GM18907 (cell line): ENCODE measurements at regions not wholly inside any gene's neighbourhood (a gene's known extent, or its start where the extent isn't known, plus 50 kb on each side); places are given as distances from the start of the nearest gene placed in this dataset.

ENCODE experiments used
- ATAC-seq: cut with Tn5 transposase; IDR thresholded peaks from one replicate; pipeline ENCODE4 v1.9.1; 2021; ENCODE audit warnings: mild to moderate bottlenecking, moderate library complexity; ENCODE audit not compliant: unreplicated experiment

GRCh38 chr13:88541994-88542393, 870.8 kb downstream of the SLITRK5 start:
- ATAC-seq, result no peak

DNA sequence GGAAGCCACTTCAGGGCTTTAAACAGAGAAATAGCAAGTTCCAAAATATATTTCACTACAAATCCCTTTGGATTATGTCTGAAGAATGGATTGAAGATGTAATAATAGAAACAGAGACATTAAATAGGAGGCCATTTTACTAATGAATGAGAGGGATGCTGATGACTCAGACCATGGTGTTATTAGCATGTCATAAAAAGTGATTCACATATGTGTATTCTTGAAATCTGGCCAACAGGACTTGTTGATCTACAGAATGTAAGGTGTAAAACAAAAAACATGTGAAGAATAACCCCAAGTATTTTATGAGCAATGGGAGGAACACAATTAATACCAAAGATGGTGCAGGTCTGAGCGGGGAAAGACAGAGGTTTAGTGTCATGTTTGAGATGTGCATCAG, 873.7 kb downstream of the SLITRK5 start:
- no peak for ATAC-seq

DNA sequence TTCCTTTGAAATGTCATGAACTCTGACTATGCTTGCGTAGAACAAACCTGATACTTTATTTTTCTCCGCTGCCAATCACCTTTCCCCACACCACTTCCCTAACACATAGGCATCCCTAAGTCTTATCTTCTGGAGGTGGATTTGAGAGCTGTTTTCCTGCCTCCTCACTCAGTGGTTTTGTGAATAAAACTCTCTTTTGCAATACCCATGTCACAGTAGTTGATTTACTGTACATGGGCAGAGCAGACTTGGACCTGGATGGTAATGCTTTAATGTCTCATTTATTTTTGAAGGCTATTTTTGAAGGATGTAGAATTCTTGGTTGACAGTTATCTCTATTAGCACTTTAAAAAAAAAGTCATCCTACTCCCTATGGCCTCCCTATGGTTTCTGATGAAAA, 881.8 kb downstream of the SLITRK5 start:
- ATAC-seq, result no peak

DNA sequence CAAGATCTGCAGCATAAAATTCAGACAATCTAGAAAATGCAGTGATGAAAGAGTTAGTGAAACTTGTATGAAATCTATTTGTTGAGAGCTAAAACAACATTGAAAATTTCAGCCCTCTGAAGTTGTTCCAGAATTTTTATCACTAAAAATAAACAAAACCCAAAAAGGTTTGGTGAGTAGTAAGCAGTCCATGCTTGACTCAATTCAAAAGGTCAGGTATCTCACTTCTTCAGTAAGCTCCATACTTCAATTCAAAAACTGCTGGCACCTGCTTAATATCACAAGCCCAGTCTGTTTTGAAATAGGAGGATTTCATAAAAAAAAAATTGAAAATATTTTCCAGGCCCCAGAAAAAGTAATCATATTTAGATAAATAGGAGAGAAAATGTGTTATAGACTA, 894.4 kb downstream of the SLITRK5 start:
- ATAC-seq, result no peak

GRCh38 chr13:88585861-88586260, 914.7 kb downstream of the SLITRK5 start:
- no peak for ATAC-seq

DNA sequence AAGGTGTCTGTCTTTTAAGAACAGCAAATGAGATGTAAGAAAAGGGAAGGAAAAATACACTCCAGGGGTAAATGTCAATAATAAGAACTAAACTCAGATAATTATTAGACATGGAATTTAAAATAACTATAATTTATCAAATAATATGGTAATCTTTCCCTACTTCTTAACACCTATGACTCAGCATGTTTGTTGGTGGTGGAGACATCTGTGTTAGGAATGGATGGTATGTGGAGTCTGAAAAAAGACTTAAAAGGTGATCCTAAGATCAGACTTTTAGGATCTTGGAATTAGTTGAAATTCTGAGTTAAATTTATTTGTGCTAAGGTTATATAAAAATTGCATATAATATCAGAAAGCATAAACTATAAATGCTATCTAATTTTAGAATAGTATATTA, 915.1 kb downstream of the SLITRK5 start:
- no peak for ATAC-seq

DNA sequence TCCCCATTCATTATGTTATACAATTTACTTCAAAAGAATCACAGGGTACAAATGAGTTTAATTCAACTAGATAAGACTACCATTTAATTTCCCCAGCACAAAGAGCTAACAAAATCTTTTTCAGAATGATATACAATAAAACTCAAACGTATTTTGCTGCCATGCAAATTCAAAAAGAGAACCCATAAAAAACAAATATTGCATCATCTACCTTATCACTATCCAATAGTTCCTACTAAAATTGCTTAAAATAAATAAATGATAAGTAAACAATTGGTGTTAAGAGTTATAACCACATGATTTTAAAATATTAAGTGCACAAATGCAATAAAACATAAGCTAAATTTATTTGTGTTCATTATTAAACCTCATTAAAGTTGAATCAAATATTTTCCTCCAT, 919.4 kb downstream of the SLITRK5 start:
- no peak for ATAC-seq

DNA sequence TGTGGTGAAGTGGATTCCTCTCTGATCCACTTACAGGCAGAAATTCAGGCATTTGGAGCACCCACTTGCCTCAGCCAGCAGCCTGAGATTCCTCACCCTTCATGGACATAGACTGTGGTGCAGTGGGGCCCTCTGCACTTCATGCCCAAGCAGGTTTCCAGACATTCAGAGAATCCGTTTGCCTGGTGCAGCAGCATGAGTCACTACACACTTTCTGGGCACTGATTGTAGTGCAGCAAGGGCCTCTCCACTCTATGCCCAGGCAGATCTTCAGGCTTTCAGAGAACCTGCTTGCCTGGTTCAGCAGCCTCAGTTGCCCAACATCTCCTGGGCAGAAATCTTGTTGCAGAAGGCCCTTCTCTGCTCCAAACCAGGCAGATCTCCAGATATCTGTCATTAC, 920.9 kb downstream of the SLITRK5 start:
- no peak for ATAC-seq

DNA sequence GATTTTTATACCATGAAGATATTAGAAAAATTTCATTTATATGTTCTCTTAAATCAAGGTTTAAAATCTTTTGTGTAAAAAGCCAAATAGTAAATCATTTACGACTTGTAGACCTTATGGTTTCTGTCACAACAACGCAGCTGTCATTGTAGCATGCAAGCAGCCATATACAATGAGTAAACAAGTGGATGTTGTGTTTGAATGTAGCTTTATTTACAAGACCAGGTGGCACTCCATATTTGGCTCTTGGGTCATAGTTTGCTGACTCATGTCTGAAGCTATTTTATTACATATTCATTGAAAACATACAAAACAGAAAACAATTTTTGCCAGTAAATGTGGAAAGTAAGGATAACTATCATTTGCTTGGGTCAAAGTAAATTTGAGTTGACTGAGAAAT, 930.8 kb downstream of the SLITRK5 start:
- ATAC-seq, result no peak

GRCh38 chr13:88602786-88603777, 931.9 kb downstream of the SLITRK5 start:
- no peak for ATAC-seq

GRCh38 chr13:88617176-88617575, 946.0 kb downstream of the SLITRK5 start:
- ATAC-seq, result no peak

GRCh38 chr13:88622362-88622973, 951.3 kb downstream of the SLITRK5 start:
- no peak for ATAC-seq

- ATAC-seq, result no peak
Measured at GRCh38 chr13:88623150-88623549, 952.0 kb downstream of the SLITRK5 start.

DNA sequence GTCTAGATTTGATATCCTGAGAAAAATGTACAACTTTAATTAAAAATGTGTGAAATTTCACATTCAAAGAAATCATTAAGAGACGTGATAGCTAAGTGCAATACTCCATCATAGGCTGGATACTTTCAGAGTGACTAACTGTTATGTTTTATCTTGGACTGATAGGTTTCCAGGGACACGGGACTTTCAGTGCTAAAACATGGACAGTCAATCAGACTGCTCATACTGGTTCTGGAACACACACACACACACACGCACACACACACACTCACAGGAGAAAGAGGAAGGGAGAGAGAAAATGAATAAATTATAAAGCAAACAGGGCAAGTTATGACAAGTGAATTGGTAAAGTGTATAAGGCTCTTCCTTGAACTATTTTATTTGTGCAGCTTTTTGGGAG, 955.9 kb downstream of the SLITRK5 start:
- no peak for ATAC-seq

GRCh38 chr13:88628882-88629281, 957.7 kb downstream of the SLITRK5 start:
- no peak for ATAC-seq

- ATAC-seq, result no peak
Measured at GRCh38 chr13:88637935-88638334, 966.8 kb downstream of the SLITRK5 start.

DNA sequence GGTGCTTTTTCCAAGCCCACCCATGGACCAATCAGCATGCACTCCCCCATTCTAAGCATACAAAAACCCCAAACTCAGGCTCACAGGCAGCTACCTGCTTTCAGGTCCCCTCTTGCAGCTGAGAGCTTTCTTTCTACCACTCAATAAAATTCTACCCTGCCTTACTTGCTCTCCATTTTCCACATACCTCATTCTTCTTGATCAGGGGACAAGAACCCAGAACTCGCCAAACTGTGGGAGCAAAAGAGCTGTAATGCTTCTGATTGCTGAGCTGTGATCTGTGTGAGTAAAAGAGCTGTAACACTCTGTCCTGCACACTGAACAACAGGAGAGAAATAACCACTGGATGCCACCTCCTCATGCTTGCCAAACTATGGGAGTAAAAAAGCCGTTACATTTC, 972.1 kb downstream of the SLITRK5 start:
- no peak for ATAC-seq

DNA sequence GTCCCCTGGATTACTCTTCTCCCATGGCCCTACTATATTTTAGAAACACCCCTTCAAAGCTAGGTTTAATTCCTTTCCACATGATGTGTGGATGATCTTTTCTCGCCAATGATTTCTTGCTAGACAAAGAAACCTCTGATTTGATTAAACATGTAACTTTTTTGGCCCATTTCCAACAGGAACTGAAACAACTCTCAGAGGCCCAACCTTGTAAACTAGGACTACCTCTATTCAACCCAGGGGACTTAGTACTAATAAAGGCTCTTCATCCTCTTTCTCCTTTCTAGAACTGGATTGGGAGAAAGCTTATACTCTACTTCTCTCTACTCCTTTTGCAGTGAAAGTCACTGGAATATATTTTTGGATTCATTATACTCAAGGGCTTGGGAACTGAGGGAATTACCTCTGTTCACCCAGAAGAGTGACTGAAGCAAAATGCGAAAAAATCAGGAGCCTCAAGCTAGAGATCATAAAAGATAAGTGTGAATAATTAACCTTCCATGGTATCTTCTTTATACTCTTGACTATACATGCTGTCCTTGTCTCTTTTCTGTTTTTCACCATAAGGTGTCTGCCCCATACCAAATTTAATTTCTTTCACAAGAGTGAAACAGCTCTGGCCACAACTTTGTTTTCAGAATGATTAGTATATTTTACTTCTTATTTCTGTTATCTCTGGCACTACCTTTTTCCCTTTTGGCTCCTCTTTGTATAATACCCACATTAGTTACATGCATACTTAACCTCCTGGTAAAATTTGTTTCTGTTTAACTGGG, 977.6 kb downstream of the SLITRK5 start:
- no peak for ATAC-seq

GRCh38 chr13:88649855-88650254, 978.7 kb downstream of the SLITRK5 start:
- no peak for ATAC-seq

DNA sequence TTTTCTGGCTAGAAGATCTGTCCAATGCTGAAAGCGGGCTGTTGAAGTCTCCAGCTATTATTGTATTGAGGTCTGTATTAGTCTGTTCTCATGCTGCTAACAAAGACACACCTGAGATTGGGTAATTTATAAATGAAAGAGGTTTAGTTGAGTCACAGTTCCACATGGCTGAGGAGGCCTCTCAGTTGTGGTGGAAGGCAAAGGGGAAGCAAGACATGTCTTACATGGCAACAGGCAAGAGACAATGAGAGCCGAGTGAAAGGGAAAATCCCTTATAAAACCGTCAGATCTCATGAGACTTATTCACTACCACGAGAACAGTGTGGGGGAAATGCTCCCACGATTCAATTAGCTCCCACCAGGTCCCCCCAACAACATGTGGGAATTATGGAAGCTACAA, 980.4 kb downstream of the SLITRK5 start:
- no peak for ATAC-seq

DNA sequence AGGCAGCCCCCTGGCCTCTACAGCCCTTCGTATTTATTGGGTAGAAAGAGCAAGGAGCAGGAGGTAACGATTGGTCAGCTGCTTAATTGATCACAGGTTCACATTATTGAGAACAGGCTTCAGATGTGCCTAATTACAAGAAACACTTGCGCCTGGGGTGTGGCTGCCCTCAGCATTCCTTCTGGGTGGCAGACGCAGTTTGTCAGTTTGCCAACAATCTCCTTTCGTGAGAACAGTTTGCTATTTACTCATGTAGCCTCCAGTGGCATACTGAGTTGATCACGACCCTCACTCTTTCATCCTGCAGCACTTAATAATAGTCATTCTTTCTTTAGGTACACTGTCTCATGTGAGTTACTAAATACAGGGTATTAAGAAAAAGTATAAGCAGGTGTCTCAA, 985.6 kb downstream of the SLITRK5 start:
- ATAC-seq, result no peak

DNA sequence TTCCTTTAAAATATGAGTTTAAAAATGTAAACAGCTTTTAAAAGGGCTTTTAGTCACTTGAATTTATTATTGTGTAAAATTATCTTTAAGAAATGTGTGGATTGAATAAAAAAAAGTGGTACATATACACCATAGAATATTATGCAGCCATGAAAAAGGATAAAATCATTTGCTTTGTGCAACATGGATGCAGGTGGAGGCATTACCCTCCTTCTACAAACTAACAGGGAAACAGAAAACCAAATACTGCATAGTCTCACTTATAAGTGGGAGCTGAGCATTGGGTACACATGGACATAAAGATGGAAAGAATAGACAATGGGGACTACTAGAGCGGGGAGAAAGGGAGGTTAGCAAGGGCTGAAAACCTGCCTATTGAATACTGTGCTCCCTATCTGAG, 999.3 kb downstream of the SLITRK5 start:
- no peak for ATAC-seq
